22Rv1 (cell line): ENCODE measurements at regions not wholly inside any gene's neighbourhood (a gene's known extent, or its start where the extent isn't known, plus 50 kb on each side); places are given as distances from the start of the nearest gene placed in this dataset.

ENCODE experiments used
- H3K27ac ChIP-seq: fragments of 450-650 bp; 2 replicates; pipeline ENCODE4 v1.5.1; 2017
- CTCF ChIP-seq: fragments of 450-650 bp; IDR thresholded peaks from 2 replicates; pipeline ENCODE4 v1.5.1; 2017; ENCODE audit warnings: mild to moderate bottlenecking
- ZFX ChIP-seq: fragments of 450-650 bp; IDR thresholded peaks from 2 replicates; pipeline ENCODE4 v1.6.1; 2017; ENCODE audit warnings: antibody characterized with exemption, borderline replicate concordance

- no peak overlapping the region for H3K27ac ChIP-seq
- TF ChIP-seq CTCF: no peak
- TF ChIP-seq ZFX: no peak
Observed at GRCh38 chr15:35151782-35152181, 66.7 kb upstream of the NANOGP8 start.

GRCh38 chr15:35151381-35151780, 66.3 kb upstream of the NANOGP8 start:
- TF ChIP-seq ZFX: no peak
- TF ChIP-seq CTCF: no peak

GRCh38 chr15:35150361-35150760, 65.3 kb upstream of the NANOGP8 start:
- TF ChIP-seq CTCF (no peak), ZFX (no peak)
- H3K27ac ChIP-seq: no peak overlapping the region

More at GRCh38 chr15:35151381-35151780, 66.3 kb upstream of the NANOGP8 start:
- no peak overlapping the region for H3K27ac ChIP-seq

GRCh38 chr15:35145336-35145735, 60.2 kb upstream of the NANOGP8 start:
- TF ChIP-seq CTCF (no peak), ZFX (no peak)

GRCh38 chr15:35142578-35142977, 57.5 kb upstream of the NANOGP8 start:
- H3K27ac ChIP-seq: no peak overlapping the region

More at GRCh38 chr15:35145336-35145735, 60.2 kb upstream of the NANOGP8 start:
- H3K27ac ChIP-seq: no peak overlapping the region

GRCh38 chr15:35141743-35142471, 56.8 kb upstream of the NANOGP8 start:
- no peak for TF ChIP-seq CTCF
- no peak for TF ChIP-seq ZFX
- no peak overlapping the region for H3K27ac ChIP-seq

More at GRCh38 chr15:35142578-35142977, 57.5 kb upstream of the NANOGP8 start:
- TF ChIP-seq ZFX (no peak), CTCF (no peak)

GRCh38 chr15:35139822-35140221, 54.7 kb upstream of the NANOGP8 start:
- TF ChIP-seq CTCF: no peak
- H3K27ac ChIP-seq: no peak overlapping the region
